ENCODE measurements at regions not wholly inside any gene's neighbourhood (a gene's known extent, or its start where the extent isn't known, plus 50 kb on each side); places are given as distances from the start of the nearest gene placed in this dataset.

DNA sequence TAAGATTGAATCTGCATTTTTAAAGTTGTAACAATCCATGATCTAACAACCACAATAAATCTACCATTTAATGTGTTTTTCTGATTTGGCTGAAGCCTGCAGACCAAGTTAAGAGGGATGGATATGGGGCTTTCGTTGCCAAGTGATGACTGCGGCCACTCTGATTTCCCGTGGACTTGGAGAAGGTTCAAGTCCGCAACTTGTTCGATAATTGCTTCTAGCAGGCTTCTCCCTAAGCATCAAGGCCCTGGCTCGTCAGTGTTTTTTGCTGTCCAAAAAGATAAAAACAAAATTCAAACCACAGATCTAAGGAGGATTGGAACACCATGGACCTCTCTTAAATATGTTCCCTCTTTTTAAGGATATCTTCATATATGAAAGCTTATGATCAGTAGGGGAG is 256.6 kb downstream of the CNTN3 start:
- Histone ChIP-seq H3K9ac (ENCODE audit: extremely low read depth, insufficient read length, low read length) (no peak overlapping the region), H3K27me3 (ENCODE audit: insufficient read depth, low read length) (no peaks in the 10 kb centered on the region), H2AK5ac (ENCODE audit: insufficient read length, low read length) (no peak overlapping the region), H2BK15ac (ENCODE audit: low read depth, low read length) (no peak overlapping the region), H4K91ac (ENCODE audit: insufficient read length, low read depth, low read length) (no peak overlapping the region), H4K5ac (ENCODE audit: insufficient read length, low read depth, low read length) (no peak overlapping the region), H2BK120ac (ENCODE audit: low read depth, low read length, poor library complexity, severe bottlenecking) (no peak overlapping the region), H2AFZ (ENCODE audit: low read length) (no peak overlapping the region), H4K20me1 (ENCODE audit: control insufficient read depth, insufficient read depth, insufficient read length) (no peaks in the 10 kb centered on the region), H3K14ac (ENCODE audit: insufficient read depth, low read length) (no peak overlapping the region), H3K4ac (ENCODE audit: low read depth, low read length) (no peak overlapping the region), H3K18ac (ENCODE audit: insufficient read length, low read depth, low read length) (no peak overlapping the region), H2BK20ac (ENCODE audit: low read depth, low read length, poor library complexity, severe bottlenecking) (no peak overlapping the region), H3K23ac (ENCODE audit: insufficient read length, low read depth, low read length) (no peak overlapping the region), H3K4me2 (ENCODE audit: insufficient read depth, insufficient read length, low read length) (no peak overlapping the region), H3K79me1 (ENCODE audit: insufficient read depth, low read depth, low read length, poor library complexity, severe bottlenecking) (no peaks in the 10 kb centered on the region), H3K56ac (ENCODE audit: insufficient read length, low read depth, low read length) (no peak overlapping the region), H3K9me3 (ENCODE audit: control insufficient read depth, low read depth, low read length) (no peaks in the 10 kb centered on the region), H2BK5ac (ENCODE audit: insufficient read length, low read length) (no peak overlapping the region), H3T11ph (ENCODE audit: low read length) (no peak overlapping the region), H2BK12ac (ENCODE audit: insufficient read length, low read depth, low read length) (no peak overlapping the region), H3K27ac (ENCODE audit: insufficient read length, low read depth, low read length) (no peak overlapping the region), H3K4me1 (ENCODE audit: insufficient read depth, low read length) (no peaks in the 10 kb centered on the region), H3K79me2 (ENCODE audit: insufficient read depth, low read length) (no peaks in the 10 kb centered on the region), H3K23me2 (ENCODE audit: insufficient read length, low read depth, low read length, poor library complexity, severe bottlenecking) (no peaks in the 10 kb centered on the region), H4K8ac (replicated peaks; ENCODE audit: insufficient read length, low read depth, low read length) (no peak overlapping the region)
- no CpG with 5 or more reads among the region's 6 CpGs for WGBS (ENCODE audit: extremely low coverage, insufficient read length, low lambda C conversion rate)
- H3K36me3 Mint-ChIP-seq (ENCODE audit: insufficient read depth in 1 of 3, low read depth in 3 of 3), result no peaks in the 10 kb centered on the region
- TF ChIP-seq, protein P1, sequence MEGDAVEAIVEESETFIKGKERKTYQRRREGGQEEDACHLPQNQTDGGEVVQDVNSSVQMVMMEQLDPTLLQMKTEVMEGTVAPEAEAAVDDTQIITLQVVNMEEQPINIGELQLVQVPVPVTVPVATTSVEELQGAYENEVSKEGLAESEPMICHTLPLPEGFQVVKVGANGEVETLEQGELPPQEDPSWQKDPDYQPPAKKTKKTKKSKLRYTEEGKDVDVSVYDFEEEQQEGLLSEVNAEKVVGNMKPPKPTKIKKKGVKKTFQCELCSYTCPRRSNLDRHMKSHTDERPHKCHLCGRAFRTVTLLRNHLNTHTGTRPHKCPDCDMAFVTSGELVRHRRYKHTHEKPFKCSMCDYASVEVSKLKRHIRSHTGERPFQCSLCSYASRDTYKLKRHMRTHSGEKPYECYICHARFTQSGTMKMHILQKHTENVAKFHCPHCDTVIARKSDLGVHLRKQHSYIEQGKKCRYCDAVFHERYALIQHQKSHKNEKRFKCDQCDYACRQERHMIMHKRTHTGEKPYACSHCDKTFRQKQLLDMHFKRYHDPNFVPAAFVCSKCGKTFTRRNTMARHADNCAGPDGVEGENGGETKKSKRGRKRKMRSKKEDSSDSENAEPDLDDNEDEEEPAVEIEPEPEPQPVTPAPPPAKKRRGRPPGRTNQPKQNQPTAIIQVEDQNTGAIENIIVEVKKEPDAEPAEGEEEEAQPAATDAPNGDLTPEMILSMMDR (conservative IDR thresholded peaks at IDR 0.05), result no peak
- H3K9me3 Mint-ChIP-seq, result no peaks in the 10 kb centered on the region
- H3K4me1 Mint-ChIP-seq, result no peaks in the 10 kb centered on the region
- no peak for DNase-seq
- H3K4me3 Mint-ChIP-seq, result no peak overlapping the region
- H3K27ac Mint-ChIP-seq, result no peak overlapping the region
- H3K27me3 Mint-ChIP-seq (ENCODE audit: low read depth), result no peaks in the 10 kb centered on the region

All from H9 (cell line).